ENCODE measurements at regions not wholly inside any gene's neighbourhood (a gene's known extent, or its start where the extent isn't known, plus 50 kb on each side); places are given as distances from the start of the nearest gene placed in this dataset.
A peak's percentile ranks its signal among the peaks of the same experiment; 100 is the strongest.

DNA sequence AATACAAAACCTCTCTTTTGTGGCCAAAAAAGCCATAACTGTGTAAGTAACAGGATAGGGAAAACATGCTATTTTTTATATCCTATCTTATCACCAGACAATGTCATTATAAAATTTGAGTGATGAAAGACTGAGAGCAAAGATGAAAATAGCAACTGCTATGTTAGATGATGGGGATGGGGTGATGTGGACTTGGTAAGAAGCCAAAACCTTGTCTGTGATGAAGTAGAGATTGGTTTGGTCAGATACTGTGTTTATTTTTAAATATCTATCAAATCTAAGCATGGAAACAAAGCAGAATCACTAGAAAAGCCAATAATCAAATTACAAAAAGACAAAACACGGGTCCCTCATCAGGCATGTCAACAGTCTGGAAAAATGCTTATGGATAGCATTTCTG is 631.1 kb upstream of the NR5A2 start:
- ATAC-seq (no peak), DNase-seq (no peak)
- no peak overlapping the region for H3K27ac ChIP-seq (ENCODE audit: low read length)
- WGBS: 33% methylated on average over 1 of the region's 1 CpG
- H3K4me1 ChIP-seq (ENCODE audit: control insufficient read depth, insufficient read depth, low read length): no peaks in the 10 kb centered on the region
- H3K27me3 ChIP-seq (ENCODE audit: control insufficient read depth, insufficient read depth): no peaks in the 10 kb centered on the region
- no peak overlapping the region for H3K4me3 ChIP-seq (ENCODE audit: low read length)
- intact Hi-C loops (cut with DNase I): no loop called here
- no peaks in the 10 kb centered on the region for H3K9me3 ChIP-seq (ENCODE audit: control insufficient read depth, low read length)

DNA sequence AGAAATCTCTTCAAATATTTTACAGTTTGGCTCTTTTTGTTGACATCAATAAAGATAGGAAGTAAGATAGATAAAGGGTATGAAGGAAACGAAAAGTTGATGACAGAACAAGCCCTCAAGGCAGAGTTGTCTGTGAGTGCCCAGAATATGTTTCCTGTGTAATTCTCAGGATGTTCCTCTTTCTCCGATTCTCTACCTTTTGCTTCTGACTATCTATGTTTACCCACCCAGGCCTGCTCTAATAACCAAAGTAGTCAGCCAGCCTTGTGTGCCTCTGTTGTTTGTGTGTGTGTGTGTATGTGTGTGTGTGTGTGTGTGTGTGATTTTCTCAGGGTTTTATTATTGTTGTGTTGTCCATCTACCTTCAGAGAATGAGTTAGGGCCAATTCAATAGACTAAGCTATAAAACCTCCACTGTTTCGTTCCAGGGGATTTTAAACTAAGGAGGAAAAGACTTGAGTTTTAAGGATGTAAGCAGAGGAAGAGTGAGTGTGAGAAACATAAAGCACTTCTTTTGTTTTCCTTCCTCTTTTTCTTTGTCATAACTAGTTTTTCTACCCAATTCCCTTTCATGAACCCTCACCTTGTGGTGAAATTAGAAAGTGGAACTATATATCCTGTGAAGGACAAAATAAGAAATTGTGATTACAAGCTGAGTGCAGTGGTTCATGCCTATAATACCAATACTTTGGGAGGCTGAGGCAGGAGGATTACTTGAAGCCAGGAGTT is 627.4 kb upstream of the NR5A2 start:
- Histone ChIP-seq H3K27ac (ENCODE audit: low read length) (no peak overlapping the region), H3K27me3 (ENCODE audit: control insufficient read depth, insufficient read depth) (no peaks in the 10 kb centered on the region), H3K9me3 (ENCODE audit: control insufficient read depth, low read length) (no peaks in the 10 kb centered on the region), H3K4me3 (ENCODE audit: low read length) (no peak overlapping the region), H3K4me1 (ENCODE audit: control insufficient read depth, insufficient read depth, low read length) (no peaks in the 10 kb centered on the region)
- no peak for ATAC-seq
- intact Hi-C loops (cut with DNase I): no loop called here
- DNase-seq: no peak
- 46% methylated on average over 3 of the region's 3 CpGs for WGBS

DNA sequence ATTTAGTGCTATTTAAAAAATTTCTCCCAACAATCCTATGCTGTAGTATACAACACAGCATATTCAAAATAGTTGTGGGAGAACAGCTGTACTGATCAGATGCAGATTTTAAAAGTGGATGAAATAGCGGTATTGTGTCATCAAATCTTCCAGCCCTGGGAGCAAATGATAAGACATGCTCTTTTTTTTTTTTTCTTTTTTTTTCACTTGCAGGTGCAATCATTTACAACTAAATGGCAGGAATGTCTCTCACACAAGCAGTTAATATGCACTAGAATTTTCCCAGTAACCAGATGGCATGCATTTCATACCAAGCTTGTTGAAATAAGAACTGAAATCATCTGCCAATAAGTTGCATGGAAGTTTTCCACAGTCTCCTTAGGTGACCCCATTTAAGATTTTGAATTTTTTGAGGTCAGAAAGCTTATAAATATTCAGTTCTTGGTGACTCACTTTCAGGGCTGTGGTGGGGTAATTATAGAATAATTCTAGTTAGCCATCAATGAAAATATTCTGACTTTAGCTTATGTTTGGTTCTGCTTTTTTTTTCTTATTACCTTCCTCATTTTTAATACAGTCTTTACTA is 623.9 kb upstream of the NR5A2 start:
- no peak overlapping the region for H3K4me3 ChIP-seq (ENCODE audit: low read length)
- intact Hi-C loops (cut with DNase I): no loop called here
- DNase-seq: no peak

DNA sequence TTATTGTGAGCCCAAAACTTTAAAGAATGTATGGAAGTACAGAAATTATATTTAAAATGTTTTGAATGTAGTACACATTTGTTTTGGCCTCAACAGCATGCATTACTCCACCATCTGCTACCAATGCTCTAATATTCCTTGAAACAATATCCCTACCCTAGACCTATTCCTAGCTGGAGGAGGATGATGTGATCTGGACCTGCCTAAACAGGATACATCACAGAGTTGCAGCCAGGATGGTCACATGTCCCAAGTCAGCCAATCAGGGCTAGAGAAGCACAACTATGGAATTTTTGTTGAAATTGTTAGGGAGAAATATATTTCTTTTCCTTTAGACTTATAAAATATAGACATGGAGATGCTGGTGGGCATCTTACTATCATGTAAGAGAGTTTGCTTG is 623.3 kb upstream of the NR5A2 start:
- no peaks in the 10 kb centered on the region for H3K9me3 ChIP-seq (ENCODE audit: control insufficient read depth, low read length)
- no peak overlapping the region for H3K4me3 ChIP-seq (ENCODE audit: low read length)
- intact Hi-C loops (cut with DNase I): no loop called here
- DNase-seq: no peak
- H3K4me1 ChIP-seq (ENCODE audit: control insufficient read depth, insufficient read depth, low read length): no peaks in the 10 kb centered on the region
- ATAC-seq: no peak
- no peaks in the 10 kb centered on the region for H3K27me3 ChIP-seq (ENCODE audit: control insufficient read depth, insufficient read depth)
- no peak overlapping the region for H3K27ac ChIP-seq (ENCODE audit: low read length)

More for the DNA sequence above, 623.9 kb upstream of the NR5A2 start:
- H3K9me3 ChIP-seq (ENCODE audit: control insufficient read depth, low read length): no peaks in the 10 kb centered on the region
- WGBS: 69% methylated on average over 1 of the region's 1 CpG
- H3K27me3 ChIP-seq (ENCODE audit: control insufficient read depth, insufficient read depth): no peaks in the 10 kb centered on the region
- ATAC-seq: no peak
- H3K4me1 ChIP-seq (ENCODE audit: control insufficient read depth, insufficient read depth, low read length): no peaks in the 10 kb centered on the region
- H3K27ac ChIP-seq (ENCODE audit: low read length): no peak overlapping the region

DNA sequence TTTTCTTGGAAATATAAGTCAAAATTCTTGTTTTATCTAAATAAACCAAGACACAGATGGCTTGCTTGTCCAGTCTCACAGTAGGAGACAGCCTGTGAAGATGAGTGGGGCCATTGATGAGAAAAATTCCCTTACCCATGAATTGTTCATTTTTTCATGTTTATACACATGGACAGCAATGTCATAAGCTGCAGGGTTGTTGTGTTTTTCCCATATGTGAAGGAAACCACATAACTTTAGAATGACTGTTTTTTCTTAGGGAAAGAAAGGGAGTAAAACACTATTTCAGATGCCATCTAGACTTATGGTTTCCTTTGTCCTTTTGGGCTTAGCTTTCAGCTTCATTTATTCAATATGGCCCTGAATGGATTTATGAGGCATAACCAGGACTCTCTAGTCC is 622.5 kb upstream of the NR5A2 start:
- Histone ChIP-seq H3K4me1 (ENCODE audit: control insufficient read depth, insufficient read depth, low read length) (no peaks in the 10 kb centered on the region), H3K4me3 (ENCODE audit: low read length) (no peak overlapping the region), H3K27ac (ENCODE audit: low read length) (no peak overlapping the region), H3K27me3 (ENCODE audit: control insufficient read depth, insufficient read depth) (no peaks in the 10 kb centered on the region), H3K9me3 (ENCODE audit: control insufficient read depth, low read length) (no peaks in the 10 kb centered on the region)
- no peak for DNase-seq
- no peak for ATAC-seq
- intact Hi-C loops (cut with DNase I): no loop called here

DNA sequence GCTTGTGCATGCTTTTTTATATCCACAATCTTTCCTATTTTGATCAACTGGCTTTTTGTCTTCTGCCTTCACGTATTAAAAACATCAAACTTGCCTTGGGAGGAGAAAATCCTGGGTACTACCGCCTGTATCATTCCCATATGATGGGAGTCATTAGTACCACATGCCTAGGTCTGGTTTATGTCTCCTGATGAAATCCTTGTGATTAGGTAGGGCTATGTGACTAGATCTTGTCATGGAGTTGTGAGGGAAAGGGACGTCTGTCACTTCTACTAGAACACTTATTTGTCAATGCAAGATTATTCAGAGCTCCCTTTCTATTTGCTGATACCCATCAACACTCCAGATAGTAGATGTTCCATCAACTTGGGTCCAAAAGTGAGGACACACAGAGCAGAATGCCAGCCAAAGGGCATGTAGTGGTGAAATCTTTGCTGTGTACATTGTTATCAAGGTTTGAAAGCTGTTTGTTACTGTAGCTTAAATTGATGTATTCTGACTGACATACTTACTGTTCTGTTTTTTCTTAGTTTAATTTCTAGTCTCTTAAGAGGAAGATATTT is 621.8 kb upstream of the NR5A2 start:
- ATAC-seq (no peak), DNase-seq (no peak)
- WGBS: 58% methylated on average over 3 of the region's 3 CpGs
- Histone ChIP-seq H3K4me3 (ENCODE audit: low read length) (no peak overlapping the region), H3K27ac (ENCODE audit: low read length) (no peak overlapping the region), H3K4me1 (ENCODE audit: control insufficient read depth, insufficient read depth, low read length) (no peaks in the 10 kb centered on the region), H3K27me3 (ENCODE audit: control insufficient read depth, insufficient read depth) (no peaks in the 10 kb centered on the region), H3K9me3 (ENCODE audit: control insufficient read depth, low read length) (no peaks in the 10 kb centered on the region)
- intact Hi-C loops (cut with DNase I): no loop called here

DNA sequence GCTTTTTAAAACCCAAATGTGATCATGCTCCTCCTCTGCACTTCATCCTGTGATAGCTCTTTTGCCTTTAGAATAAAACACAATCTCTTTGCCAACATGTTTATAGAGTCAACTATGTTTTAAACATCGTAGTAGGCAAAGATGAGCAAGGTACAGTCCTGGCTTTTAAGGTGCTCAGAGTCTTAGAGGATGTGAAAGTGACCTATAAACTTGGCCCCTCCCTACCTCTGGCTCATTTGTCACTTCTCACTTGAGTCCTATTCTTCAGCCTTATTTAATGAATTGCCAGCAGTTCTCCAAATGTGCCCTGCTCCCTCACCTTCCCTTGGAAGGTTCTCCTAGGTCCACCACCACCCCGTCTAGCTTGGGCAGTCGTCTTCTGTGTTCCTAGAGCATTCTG is 617.0 kb upstream of the NR5A2 start:
- no peaks in the 10 kb centered on the region for H3K4me1 ChIP-seq (ENCODE audit: control insufficient read depth, insufficient read depth, low read length)
- ATAC-seq (no peak), DNase-seq (no peak)
- no peaks in the 10 kb centered on the region for H3K9me3 ChIP-seq (ENCODE audit: control insufficient read depth, low read length)
- H3K27me3 ChIP-seq (ENCODE audit: control insufficient read depth, insufficient read depth): no peaks in the 10 kb centered on the region
- no peak overlapping the region for H3K4me3 ChIP-seq (ENCODE audit: low read length)
- no peak overlapping the region for H3K27ac ChIP-seq (ENCODE audit: low read length)
- intact Hi-C loops (cut with DNase I): no loop called here
- WGBS: 75% methylated on average over 3 of the region's 3 CpGs

DNA sequence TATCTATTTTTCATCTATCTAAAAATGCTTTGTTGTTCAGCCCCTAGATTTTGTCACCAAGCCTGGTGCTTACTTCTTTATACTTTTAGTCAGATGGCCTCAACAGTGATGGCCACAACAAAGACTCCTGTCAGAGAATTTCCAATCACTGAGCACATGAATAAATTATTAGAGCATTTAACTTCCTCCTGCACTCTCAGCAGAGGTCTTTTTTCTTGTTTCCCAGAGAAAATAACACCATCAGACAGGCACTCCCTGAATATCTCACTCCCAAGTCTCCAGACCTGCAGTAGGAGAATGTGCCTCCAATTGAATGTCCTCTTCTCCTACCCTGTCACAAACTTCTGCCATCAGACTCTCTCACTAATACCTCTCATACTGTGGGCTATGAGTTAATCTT is 616.0 kb upstream of the NR5A2 start:
- no peaks in the 10 kb centered on the region for H3K27me3 ChIP-seq (ENCODE audit: control insufficient read depth, insufficient read depth)
- ATAC-seq (no peak), DNase-seq (no peak)
- H3K4me3 ChIP-seq (ENCODE audit: low read length): no peak overlapping the region
- peaks cover 4% of the 10 kb centered on the region for H3K9me3 ChIP-seq (ENCODE audit: control insufficient read depth, low read length)
- H3K4me1 ChIP-seq (ENCODE audit: control insufficient read depth, insufficient read depth, low read length): no peaks in the 10 kb centered on the region
- intact Hi-C loops (cut with DNase I): no loop called here
- no peak overlapping the region for H3K27ac ChIP-seq (ENCODE audit: low read length)

DNA sequence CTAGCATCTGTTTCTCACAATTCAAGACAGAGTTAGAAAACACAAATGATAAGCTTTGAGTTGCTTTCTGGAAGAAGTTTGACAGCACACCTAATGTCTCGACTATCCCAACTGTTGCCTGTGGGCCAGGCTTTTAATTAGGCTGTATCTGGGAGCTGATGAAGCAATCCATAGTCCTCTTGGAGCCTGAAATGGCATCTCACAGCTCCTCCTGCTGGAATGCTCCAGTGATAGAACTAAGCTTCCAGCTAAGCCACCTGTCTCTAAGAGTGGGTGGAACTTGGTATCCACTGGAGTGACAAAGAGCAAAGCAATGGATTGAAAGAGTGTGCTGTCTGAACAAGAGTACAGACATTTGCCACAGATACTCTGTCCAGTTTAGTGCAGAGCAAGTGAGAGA is 605.3 kb upstream of the NR5A2 start:
- Histone ChIP-seq H3K9me3 (ENCODE audit: control insufficient read depth, low read length) (no peaks in the 10 kb centered on the region), H3K4me1 (ENCODE audit: control insufficient read depth, insufficient read depth, low read length) (no peaks in the 10 kb centered on the region), H3K4me3 (ENCODE audit: low read length) (no peak overlapping the region), H3K27ac (ENCODE audit: low read length) (no peak overlapping the region), H3K27me3 (ENCODE audit: control insufficient read depth, insufficient read depth) (no peaks in the 10 kb centered on the region)
- DNase-seq (no peak), ATAC-seq (no peak)
- intact Hi-C loops (cut with DNase I): no loop called here
- WGBS: 55% methylated on average over 1 of the region's 1 CpG

DNA sequence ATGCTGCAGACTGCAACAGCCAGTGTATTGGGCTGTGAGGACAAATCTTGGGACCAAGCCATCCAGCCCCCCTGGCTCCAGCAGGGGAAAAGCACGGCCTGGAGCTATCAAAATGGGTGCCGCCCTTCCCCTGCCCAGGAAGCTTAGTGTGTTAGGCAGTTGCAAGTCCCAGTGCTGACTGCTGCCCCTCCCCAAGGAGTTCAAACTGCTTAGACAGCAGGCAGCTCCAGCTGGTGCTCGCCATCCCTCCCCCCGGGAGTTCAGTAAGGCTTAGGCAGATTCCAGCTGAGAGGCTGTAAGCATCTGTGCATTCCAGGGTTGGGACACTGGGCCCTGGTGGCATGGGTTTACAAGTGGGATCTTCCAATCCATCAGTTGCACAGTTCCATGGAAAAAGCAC is 579.6 kb upstream of the NR5A2 start:
- H3K9me3 ChIP-seq (ENCODE audit: control insufficient read depth, low read length): no peaks in the 10 kb centered on the region
- intact Hi-C loops (cut with DNase I): no loop called here
- WGBS: 67% methylated on average over 4 of the region's 4 CpGs
- ATAC-seq: no peak
- no peaks in the 10 kb centered on the region for H3K4me1 ChIP-seq (ENCODE audit: control insufficient read depth, insufficient read depth, low read length)
- DNase-seq: peak in 2 of 3 donors; percentile 15 to 26
- no peak overlapping the region for H3K4me3 ChIP-seq (ENCODE audit: low read length)
- no peaks in the 10 kb centered on the region for H3K27me3 ChIP-seq (ENCODE audit: control insufficient read depth, insufficient read depth)
- H3K27ac ChIP-seq (ENCODE audit: low read length): no peak overlapping the region

DNA sequence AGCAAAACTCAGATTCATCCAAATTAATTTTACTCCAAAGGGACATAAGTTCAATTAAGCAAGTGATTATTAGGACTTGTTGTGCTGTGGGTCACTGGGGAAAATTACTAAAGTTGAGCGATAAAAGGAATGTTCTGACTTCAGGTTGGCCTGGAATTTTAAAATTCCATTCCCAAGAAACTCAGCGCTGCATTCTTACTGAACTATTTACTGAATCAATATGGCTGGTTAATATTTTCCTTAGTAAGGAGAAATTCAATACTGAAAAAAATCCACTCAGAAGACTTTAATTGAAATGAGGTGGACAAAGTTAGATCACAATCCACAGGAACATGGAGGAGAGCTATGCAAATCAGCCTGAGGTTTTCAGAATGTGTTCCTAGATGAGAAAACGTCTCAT is 578.9 kb upstream of the NR5A2 start:
- 74% methylated on average over 3 of the region's 3 CpGs for WGBS
- Histone ChIP-seq H3K27me3 (ENCODE audit: control insufficient read depth, insufficient read depth) (no peaks in the 10 kb centered on the region), H3K9me3 (ENCODE audit: control insufficient read depth, low read length) (no peaks in the 10 kb centered on the region), H3K4me1 (ENCODE audit: control insufficient read depth, insufficient read depth, low read length) (no peaks in the 10 kb centered on the region), H3K27ac (ENCODE audit: low read length) (no peak overlapping the region), H3K4me3 (ENCODE audit: low read length) (no peak overlapping the region)
- ATAC-seq (no peak), DNase-seq (no peak)
- intact Hi-C loops (cut with DNase I): no loop called here

DNA sequence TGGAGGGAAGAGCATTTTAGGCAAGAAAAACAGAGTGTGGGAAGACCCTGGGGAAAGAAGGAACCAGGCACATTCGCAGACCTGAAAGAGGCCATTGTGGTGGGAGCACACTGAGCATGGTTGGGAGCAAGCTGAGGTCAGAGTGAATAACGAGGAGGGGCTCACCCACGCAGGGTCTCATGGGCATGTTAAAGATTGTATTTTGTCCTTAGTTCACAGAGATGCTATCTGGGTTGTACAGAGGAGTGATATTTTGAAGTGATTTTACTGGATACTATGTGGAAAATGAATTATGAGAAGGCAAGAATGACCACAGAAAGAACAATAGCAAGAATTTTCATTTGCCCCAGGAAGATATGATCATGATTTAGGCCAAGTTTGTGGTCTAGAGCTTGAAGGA is 578.3 kb upstream of the NR5A2 start:
- H3K4me1 ChIP-seq (ENCODE audit: control insufficient read depth, insufficient read depth, low read length): no peaks in the 10 kb centered on the region
- H3K4me3 ChIP-seq (ENCODE audit: low read length): no peak overlapping the region
- H3K9me3 ChIP-seq (ENCODE audit: control insufficient read depth, low read length): no peaks in the 10 kb centered on the region
- H3K27me3 ChIP-seq (ENCODE audit: control insufficient read depth, insufficient read depth): no peaks in the 10 kb centered on the region
- H3K27ac ChIP-seq (ENCODE audit: low read length): no peak overlapping the region
- no peak for DNase-seq
- intact Hi-C loops (cut with DNase I): no loop called here
- ATAC-seq: no peak
- WGBS: 51% methylated on average over 3 of the region's 3 CpGs

Measured in right cardiac atrium (tissue), 5 donors.